SU-DHL-6 (cell line): ENCODE measurements at regions not wholly inside any gene's neighbourhood (a gene's known extent, or its start where the extent isn't known, plus 50 kb on each side); places are given as distances from the start of the nearest gene placed in this dataset.

Experiments used
- EZH2phosphoT487 ChIP-seq: fragments of 200-600 bp; sonication (generic), shearing (Covaris generic); conservative IDR thresholded peaks from 2 replicates; pipeline ENCODE4 v1.6.1; 2018; ENCODE audit warnings: mild to moderate bottlenecking, antibody characterized with exemption, low read length, moderate library complexity, mixed read lengths
- TF ChIP-seq, protein P1 (sequence below): fragments of 200-600 bp; sonication (generic); IDR thresholded peaks from one replicate; pipeline ENCODE4 v1.5.1; 2017; ENCODE audit warnings: antibody characterized with exemption, mild to moderate bottlenecking, low read length, moderate library complexity; ENCODE audit not compliant: insufficient read depth, poor library complexity, severe bottlenecking

DNA sequence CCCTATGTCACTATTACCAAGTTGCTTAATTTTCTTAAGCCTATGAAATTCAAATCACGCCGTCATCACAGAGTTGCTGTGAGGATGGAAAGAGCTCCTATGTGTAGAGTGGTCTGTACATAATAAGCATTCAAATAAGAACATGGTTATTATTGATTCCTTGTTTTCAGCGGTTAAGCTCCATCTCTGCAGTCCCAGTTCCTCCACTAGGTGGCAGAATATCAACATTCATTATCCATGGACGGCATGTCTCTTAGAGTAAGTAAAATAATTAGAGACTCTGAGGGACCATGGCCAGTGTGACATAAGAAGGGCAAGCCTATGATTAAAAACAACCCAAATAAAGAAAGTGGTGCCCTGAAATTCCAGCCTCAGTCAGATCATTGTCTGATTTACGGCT, 132.5 kb upstream of the NHS start:
- TF ChIP-seq, protein P1, sequence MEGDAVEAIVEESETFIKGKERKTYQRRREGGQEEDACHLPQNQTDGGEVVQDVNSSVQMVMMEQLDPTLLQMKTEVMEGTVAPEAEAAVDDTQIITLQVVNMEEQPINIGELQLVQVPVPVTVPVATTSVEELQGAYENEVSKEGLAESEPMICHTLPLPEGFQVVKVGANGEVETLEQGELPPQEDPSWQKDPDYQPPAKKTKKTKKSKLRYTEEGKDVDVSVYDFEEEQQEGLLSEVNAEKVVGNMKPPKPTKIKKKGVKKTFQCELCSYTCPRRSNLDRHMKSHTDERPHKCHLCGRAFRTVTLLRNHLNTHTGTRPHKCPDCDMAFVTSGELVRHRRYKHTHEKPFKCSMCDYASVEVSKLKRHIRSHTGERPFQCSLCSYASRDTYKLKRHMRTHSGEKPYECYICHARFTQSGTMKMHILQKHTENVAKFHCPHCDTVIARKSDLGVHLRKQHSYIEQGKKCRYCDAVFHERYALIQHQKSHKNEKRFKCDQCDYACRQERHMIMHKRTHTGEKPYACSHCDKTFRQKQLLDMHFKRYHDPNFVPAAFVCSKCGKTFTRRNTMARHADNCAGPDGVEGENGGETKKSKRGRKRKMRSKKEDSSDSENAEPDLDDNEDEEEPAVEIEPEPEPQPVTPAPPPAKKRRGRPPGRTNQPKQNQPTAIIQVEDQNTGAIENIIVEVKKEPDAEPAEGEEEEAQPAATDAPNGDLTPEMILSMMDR = peak; percentile 61
- TF ChIP-seq EZH2phosphoT487 = no peak
